ENCODE measurements at regions not wholly inside any gene's neighbourhood (a gene's known extent, or its start where the extent isn't known, plus 50 kb on each side); places are given as distances from the start of the nearest gene placed in this dataset.

GRCh38 chr5:142382186-142382585 lies 57.4 kb upstream of the SPRY4 start:
- no peak for TF ChIP-seq CTCF (conservative IDR thresholded peaks at IDR 0.05; ENCODE audit: low read depth, low read length)
- TF ChIP-seq EZH2 (IDR thresholded peaks at IDR 0.05; ENCODE audit: low read length, unreplicated experiment) = no peak

Measured in PC-3 (cell line).